IPS-15b (cell line): ENCODE measurements at regions not wholly inside any gene's neighbourhood (a gene's known extent, or its start where the extent isn't known, plus 50 kb on each side); places are given as distances from the start of the nearest gene placed in this dataset.

Experiments used
- H3K27me3 ChIP-seq: one replicate; pipeline ENCODE4 v1.6.1; 2013; ENCODE audit warnings: low read length; ENCODE audit not compliant: control insufficient read depth, insufficient read depth
- H3K36me3 ChIP-seq: one replicate; pipeline ENCODE4 v1.6.1; 2013; ENCODE audit warnings: low read length; ENCODE audit not compliant: control insufficient read depth, insufficient read depth
- H3K4me1 ChIP-seq: one replicate; pipeline ENCODE4 v1.6.1; 2013; ENCODE audit warnings: mild to moderate bottlenecking, low read length; ENCODE audit not compliant: control insufficient read depth, insufficient read depth
- H3K4me3 ChIP-seq: one replicate; pipeline ENCODE4 v1.5.1; 2013; ENCODE audit warnings: low read depth, low read length
- H3K9ac ChIP-seq: one replicate; pipeline ENCODE4 v1.6.1; 2013; ENCODE audit warnings: low read depth, mild to moderate bottlenecking, low read length
- H3K9me3 ChIP-seq: one replicate; pipeline ENCODE4 v1.6.1; 2013; ENCODE audit warnings: mild to moderate bottlenecking, low read length; ENCODE audit not compliant: control insufficient read depth, insufficient read depth

DNA sequence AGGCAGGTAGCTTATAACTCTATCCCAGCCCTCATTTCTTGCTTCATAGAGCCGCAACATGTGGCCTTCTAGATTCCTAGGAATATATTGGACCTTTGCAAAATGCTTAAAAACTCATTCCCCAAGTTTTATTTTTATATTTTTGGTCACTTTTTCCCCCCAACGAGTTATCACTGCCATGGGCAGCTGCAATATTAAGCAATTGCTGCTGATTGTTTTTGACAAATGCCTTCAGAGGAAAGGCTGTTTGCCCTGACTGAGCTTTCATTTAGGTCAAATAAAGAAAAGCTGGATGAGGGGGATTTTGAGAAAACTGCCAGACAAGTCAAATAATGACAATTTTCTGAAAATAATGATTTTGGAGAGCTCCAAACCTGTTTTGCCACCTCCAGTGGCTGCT, 976.9 kb upstream of the MBL2 start:
- H3K36me3 ChIP-seq = no peaks in the 10 kb centered on the region
- H3K27me3 ChIP-seq = no peaks in the 10 kb centered on the region
- no peak overlapping the region for H3K9ac ChIP-seq
- H3K4me1 ChIP-seq = peaks cover 5% of the 10 kb centered on the region
- H3K9me3 ChIP-seq = no peaks in the 10 kb centered on the region
- H3K4me3 ChIP-seq = no peak overlapping the region

DNA sequence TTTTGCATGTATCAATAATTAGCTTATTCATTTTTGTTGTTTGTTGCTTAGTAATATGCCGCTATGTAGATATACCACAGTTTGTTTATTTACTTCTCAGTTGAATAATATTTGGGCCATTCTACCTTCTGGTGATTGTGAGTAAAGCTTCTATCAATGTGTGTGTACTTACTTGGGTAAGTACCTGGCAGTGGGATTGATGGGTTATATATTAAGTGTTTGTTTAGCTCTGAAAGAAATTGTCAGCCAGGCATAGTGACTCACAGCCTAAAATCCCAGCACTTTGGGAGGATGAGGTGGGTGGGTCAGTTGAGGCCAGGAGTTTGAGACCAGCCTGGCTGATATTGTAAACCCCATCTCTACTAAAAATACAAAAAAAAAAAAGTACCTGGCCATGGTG, 975.7 kb upstream of the MBL2 start:
- Histone ChIP-seq H3K9me3 (no peaks in the 10 kb centered on the region), H3K9ac (no peak overlapping the region), H3K4me1 (peaks cover 7% of the 10 kb centered on the region), H3K27me3 (no peaks in the 10 kb centered on the region), H3K4me3 (no peak overlapping the region), H3K36me3 (no peaks in the 10 kb centered on the region)

DNA sequence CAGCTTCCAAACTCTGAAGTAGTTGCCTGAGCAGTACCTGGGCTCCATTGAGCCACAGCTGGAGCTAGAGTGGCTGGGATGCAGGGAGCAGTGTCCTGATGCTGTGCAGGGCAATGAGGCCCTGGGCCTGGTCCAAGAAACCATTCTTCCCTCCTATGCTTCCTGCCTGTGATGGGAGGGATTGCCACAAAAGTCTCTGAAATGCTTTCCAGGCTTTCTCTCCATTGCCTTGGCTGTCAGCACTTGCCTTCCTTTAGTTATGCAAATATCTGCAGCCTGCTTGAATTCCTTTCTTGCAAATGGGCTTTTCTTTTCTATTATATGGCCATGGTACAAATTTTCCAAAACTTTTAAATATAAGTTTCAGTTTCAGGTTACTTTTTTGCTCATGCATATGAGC, 972.2 kb upstream of the MBL2 start:
- Histone ChIP-seq H3K4me3 (no peak overlapping the region), H3K4me1 (peaks cover 7% of the 10 kb centered on the region), H3K9ac (no peak overlapping the region), H3K36me3 (no peaks in the 10 kb centered on the region), H3K9me3 (no peaks in the 10 kb centered on the region), H3K27me3 (no peaks in the 10 kb centered on the region)

- no peak overlapping the region for H3K4me3 ChIP-seq
- H3K9ac ChIP-seq = no peak overlapping the region
- no peaks in the 10 kb centered on the region for H3K9me3 ChIP-seq
- H3K4me1 ChIP-seq = peaks cover 7% of the 10 kb centered on the region
- H3K27me3 ChIP-seq = no peaks in the 10 kb centered on the region
- H3K36me3 ChIP-seq = no peaks in the 10 kb centered on the region
Observed at GRCh38 chr10:53744176-53744575, 971.6 kb upstream of the MBL2 start.

GRCh38 chr10:53737132-53737531, 964.5 kb upstream of the MBL2 start:
- no peak overlapping the region for H3K4me3 ChIP-seq
- H3K27me3 ChIP-seq = no peaks in the 10 kb centered on the region
- H3K36me3 ChIP-seq = no peaks in the 10 kb centered on the region
- H3K9me3 ChIP-seq = no peaks in the 10 kb centered on the region
- H3K9ac ChIP-seq = no peak overlapping the region
- no peaks in the 10 kb centered on the region for H3K4me1 ChIP-seq

- Histone ChIP-seq H3K4me1 (no peaks in the 10 kb centered on the region), H3K36me3 (no peaks in the 10 kb centered on the region), H3K4me3 (no peak overlapping the region), H3K9me3 (no peaks in the 10 kb centered on the region), H3K9ac (no peak overlapping the region), H3K27me3 (no peaks in the 10 kb centered on the region)
Observed at GRCh38 chr10:53726921-53727320, 954.3 kb upstream of the MBL2 start.

DNA sequence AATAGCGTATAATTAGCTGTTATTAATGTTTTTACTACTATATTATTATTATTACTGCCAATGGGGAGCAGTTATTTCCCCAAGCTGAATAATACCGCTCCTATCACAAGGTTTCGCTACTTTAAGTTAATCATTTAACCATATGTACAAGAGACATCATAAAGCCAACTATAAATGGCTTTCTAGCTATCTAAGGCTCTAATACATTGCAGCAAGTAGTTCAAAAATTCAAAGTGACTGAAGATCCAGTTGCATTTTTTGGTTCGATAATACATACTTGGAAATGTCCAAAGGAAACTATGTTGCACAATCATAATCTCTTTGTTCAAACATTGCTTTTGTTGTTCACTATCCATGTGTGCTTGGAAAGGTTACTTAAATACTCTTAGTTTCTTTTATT, 952.0 kb upstream of the MBL2 start:
- Histone ChIP-seq H3K9ac (no peak overlapping the region), H3K9me3 (no peaks in the 10 kb centered on the region), H3K36me3 (no peaks in the 10 kb centered on the region), H3K4me3 (no peak overlapping the region), H3K27me3 (no peaks in the 10 kb centered on the region), H3K4me1 (no peaks in the 10 kb centered on the region)

- no peak overlapping the region for H3K9ac ChIP-seq
- H3K4me3 ChIP-seq = no peak overlapping the region
- no peaks in the 10 kb centered on the region for H3K36me3 ChIP-seq
- no peaks in the 10 kb centered on the region for H3K4me1 ChIP-seq
- H3K9me3 ChIP-seq = no peaks in the 10 kb centered on the region
- H3K27me3 ChIP-seq = no peaks in the 10 kb centered on the region
Observed at GRCh38 chr10:53719658-53720057, 947.1 kb upstream of the MBL2 start.

GRCh38 chr10:53716156-53716555, 943.6 kb upstream of the MBL2 start:
- Histone ChIP-seq H3K9ac (no peak overlapping the region), H3K4me3 (no peak overlapping the region), H3K27me3 (no peaks in the 10 kb centered on the region), H3K4me1 (no peaks in the 10 kb centered on the region), H3K36me3 (no peaks in the 10 kb centered on the region), H3K9me3 (no peaks in the 10 kb centered on the region)

DNA sequence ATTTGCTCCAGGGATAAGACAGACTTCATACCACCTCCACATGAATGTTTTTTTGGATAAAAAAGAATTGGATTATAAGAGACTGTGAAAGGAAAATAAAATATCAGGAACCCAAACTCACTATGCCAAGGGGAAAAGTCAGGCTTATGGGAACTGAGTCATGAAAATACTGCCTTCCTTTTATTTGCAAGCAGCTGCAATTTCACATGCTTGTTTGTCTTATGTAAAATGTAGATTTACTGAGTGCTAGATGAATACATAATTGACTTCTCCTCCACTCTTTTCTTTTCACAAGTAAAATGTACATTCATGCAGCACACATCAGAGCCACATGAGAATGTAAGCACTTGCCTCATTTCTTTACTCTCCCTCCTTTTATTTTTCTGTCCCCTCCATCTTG, 940.8 kb upstream of the MBL2 start:
- H3K9ac ChIP-seq = no peak overlapping the region
- H3K36me3 ChIP-seq = no peaks in the 10 kb centered on the region
- peaks cover 5% of the 10 kb centered on the region for H3K9me3 ChIP-seq
- H3K4me1 ChIP-seq = no peaks in the 10 kb centered on the region
- no peaks in the 10 kb centered on the region for H3K27me3 ChIP-seq
- H3K4me3 ChIP-seq = no peak overlapping the region

DNA sequence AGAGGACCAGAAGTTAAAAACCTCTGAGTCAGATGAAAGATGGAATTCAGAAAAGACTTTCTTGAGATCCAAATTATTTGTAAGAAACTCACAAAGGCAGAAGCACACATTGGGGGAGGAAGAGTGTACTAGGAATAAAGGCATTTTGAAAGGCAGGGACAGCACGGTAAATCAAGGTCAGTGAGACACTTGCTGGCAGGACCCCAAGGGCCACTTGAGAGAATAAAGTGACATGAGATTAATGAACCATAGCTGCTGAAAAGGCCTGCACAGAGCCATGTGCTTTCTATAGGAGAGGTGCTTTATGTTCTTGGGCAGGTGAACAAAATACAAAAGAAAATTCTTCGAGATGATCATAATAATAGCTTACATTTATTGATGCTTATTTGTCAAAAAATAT, 929.9 kb upstream of the MBL2 start:
- Histone ChIP-seq H3K9me3 (no peaks in the 10 kb centered on the region), H3K4me3 (no peak overlapping the region), H3K4me1 (no peaks in the 10 kb centered on the region), H3K9ac (no peak overlapping the region), H3K36me3 (no peaks in the 10 kb centered on the region), H3K27me3 (no peaks in the 10 kb centered on the region)

DNA sequence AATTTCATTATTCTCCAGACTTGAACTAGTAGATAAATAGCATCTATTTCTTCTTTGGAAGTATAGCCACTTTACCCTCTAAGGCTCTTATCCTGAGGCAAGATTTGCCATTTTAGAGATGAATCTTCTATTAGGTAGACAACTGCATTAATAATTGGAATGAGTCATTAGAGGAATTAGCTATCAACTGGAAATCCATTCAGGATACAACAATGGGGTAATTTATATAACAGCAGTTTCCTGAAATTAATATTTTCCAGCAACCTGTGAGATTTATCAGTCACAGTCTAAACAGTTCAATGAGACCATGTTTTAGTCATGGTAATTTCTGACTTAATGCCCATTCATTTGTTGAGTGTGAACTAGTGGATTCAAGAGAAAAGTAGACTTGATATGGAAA, 928.6 kb upstream of the MBL2 start:
- Histone ChIP-seq H3K9ac (no peak overlapping the region), H3K27me3 (no peaks in the 10 kb centered on the region), H3K4me1 (no peaks in the 10 kb centered on the region), H3K9me3 (no peaks in the 10 kb centered on the region), H3K36me3 (no peaks in the 10 kb centered on the region), H3K4me3 (no peak overlapping the region)

DNA sequence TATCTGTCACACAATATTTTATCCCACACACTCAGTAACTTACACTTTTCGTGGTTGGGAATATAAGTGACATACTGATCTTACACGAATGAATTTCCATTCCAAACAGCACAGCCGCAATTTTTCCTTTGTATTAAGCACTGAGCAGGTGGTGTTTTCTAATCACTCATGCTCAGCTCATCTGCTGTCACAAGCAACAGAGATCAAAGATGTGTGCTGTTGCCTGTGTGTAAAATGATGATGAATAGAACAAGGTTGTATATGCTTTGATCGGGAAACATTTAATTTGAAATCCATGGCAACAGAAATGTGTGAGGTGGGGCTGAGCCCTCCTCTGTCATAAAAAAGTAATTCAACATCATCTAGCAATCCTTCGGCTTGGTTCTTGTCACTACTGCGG, 927.7 kb upstream of the MBL2 start:
- Histone ChIP-seq H3K36me3 (no peaks in the 10 kb centered on the region), H3K27me3 (no peaks in the 10 kb centered on the region), H3K4me3 (no peak overlapping the region), H3K4me1 (no peaks in the 10 kb centered on the region), H3K9me3 (no peaks in the 10 kb centered on the region), H3K9ac (no peak overlapping the region)
